OCI-LY1 (cell line): ENCODE measurements at regions not wholly inside any gene's neighbourhood (a gene's known extent, or its start where the extent isn't known, plus 50 kb on each side); places are given as distances from the start of the nearest gene placed in this dataset.

Experiments
- H2AFZ ChIP-seq: fragments of 200-600 bp; sonication (generic), shearing (Covaris generic); 2 replicates; pipeline ENCODE4 v1.6.0; 2014; ENCODE audit warnings: antibody characterized with exemption, mild to moderate bottlenecking, low read length
- H3F3A ChIP-seq: fragments of 200-600 bp; sonication (generic), shearing (Covaris generic); 2 replicates; pipeline ENCODE4 v1.6.0; 2014; ENCODE audit warnings: mild to moderate bottlenecking, antibody characterized with exemption, low read length, moderate library complexity; ENCODE audit not compliant: insufficient read depth
- H3K27ac ChIP-seq: fragments of 200-600 bp; sonication (generic); 2 replicates; pipeline ENCODE4 v1.5.1; 2014; ENCODE audit warnings: low read length, mixed run types, mild to moderate bottlenecking, low read depth; ENCODE audit not compliant: poor library complexity, severe bottlenecking
- H3K27me3 ChIP-seq: fragments of 200-600 bp; sonication (generic); 2 replicates; pipeline ENCODE4 v1.6.0; 2014; ENCODE audit warnings: antibody characterized with exemption, mild to moderate bottlenecking, low read length, moderate library complexity; ENCODE audit not compliant: insufficient read depth
- H3K36me3 ChIP-seq: fragments of 200-600 bp; sonication (generic); 2 replicates; pipeline ENCODE4 v1.6.1; 2014; ENCODE audit warnings: mild to moderate bottlenecking, antibody characterized with exemption, low read length, moderate library complexity, mixed read lengths; ENCODE audit not compliant: insufficient read depth
- H3K4me1 ChIP-seq: fragments of 200-600 bp; sonication (generic); 2 replicates; pipeline ENCODE4 v1.5.1; 2014; ENCODE audit warnings: mild to moderate bottlenecking, low read length, moderate library complexity; ENCODE audit not compliant: insufficient read depth, severe bottlenecking
- H3K4me2 ChIP-seq: fragments of 200-600 bp; sonication (generic), shearing (Covaris generic); 2 replicates; pipeline ENCODE4 v1.6.1; 2014; ENCODE audit warnings: low read length
- H3K4me3 ChIP-seq: fragments of 200-600 bp; sonication (generic); 2 replicates; pipeline ENCODE4 v1.5.1; 2014; ENCODE audit warnings: low read length, low read depth, mild to moderate bottlenecking, mixed read lengths; ENCODE audit not compliant: poor library complexity, severe bottlenecking
- H3K79me2 ChIP-seq: fragments of 200-600 bp; shearing (Covaris generic); 2 replicates; pipeline ENCODE4 v1.6.1; 2016; ENCODE audit warnings: mixed run types, low read length, mixed read lengths; ENCODE audit not compliant: insufficient read depth
- H3K9ac ChIP-seq: fragments of 200-600 bp; sonication (generic), shearing (Covaris generic); 2 replicates; pipeline ENCODE4 v1.6.1; 2014; ENCODE audit warnings: mild to moderate bottlenecking, low read length, mixed read lengths
- H3K9me2 ChIP-seq: fragments of 200-600 bp; sonication (generic), shearing (Covaris generic); 2 replicates; pipeline ENCODE4 v1.6.1; 2014; ENCODE audit warnings: low read depth, mild to moderate bottlenecking, low read length, mixed read lengths
- H3K9me3 ChIP-seq: fragments of 200-600 bp; shearing (Covaris generic); 2 replicates; pipeline ENCODE4 v1.6.1; 2014; ENCODE audit warnings: low read length, mixed read lengths
- H4K20me1 ChIP-seq: fragments of 200-600 bp; sonication (generic), shearing (Covaris generic); 2 replicates; pipeline ENCODE4 v1.6.0; 2016; ENCODE audit warnings: mild to moderate bottlenecking, low read length; ENCODE audit not compliant: insufficient read depth
- EZH2 ChIP-seq: fragments of 200-600 bp; sonication (generic), shearing (Covaris generic); IDR thresholded peaks from 2 replicates; pipeline ENCODE4 v1.8.0; 2017; ENCODE audit warnings: borderline replicate concordance, mixed run types, mild to moderate bottlenecking, antibody characterized with exemption, low read length, moderate library complexity, mixed read lengths
- TF ChIP-seq, protein P1 (sequence below): fragments of 200-600 bp; sonication (generic), shearing (Covaris generic); IDR thresholded peaks from 2 replicates; pipeline ENCODE4 v1.5.1; 2017; ENCODE audit warnings: mild to moderate bottlenecking, antibody characterized with exemption, low read length, moderate library complexity, mixed read lengths

DNA sequence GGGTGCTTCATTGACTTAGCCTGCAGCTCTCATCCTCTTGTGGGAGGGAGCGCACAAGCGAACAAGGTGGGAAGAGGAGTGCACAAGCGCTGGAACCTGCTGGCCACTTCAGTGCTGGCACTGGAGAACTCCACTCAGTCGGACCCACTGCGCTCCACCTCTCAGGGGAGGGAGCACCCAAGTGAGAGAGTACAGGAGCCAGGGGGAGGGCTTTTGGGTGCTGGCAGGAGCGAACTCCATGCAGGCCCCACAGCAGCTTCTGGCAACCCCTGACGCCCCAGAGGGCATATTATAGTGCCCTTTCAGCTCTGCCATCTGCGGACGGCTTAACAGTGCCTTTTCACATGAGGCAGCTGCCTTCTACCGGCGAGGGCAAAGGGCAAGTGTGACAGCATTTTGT lies 774.2 kb upstream of the COX7C start:
- Histone ChIP-seq H3K79me2 (no peaks in the 10 kb centered on the region), H3K9me2 (no peaks in the 10 kb centered on the region), H3K9ac (no peak overlapping the region), H3K4me1 (no peaks in the 10 kb centered on the region), H3K9me3 (no peaks in the 10 kb centered on the region), H3K27me3 (no peaks in the 10 kb centered on the region), H2AFZ (no peak overlapping the region), H3K36me3 (no peaks in the 10 kb centered on the region), H3K4me3 (no peak overlapping the region), H4K20me1 (no peaks in the 10 kb centered on the region), H3K4me2 (no peak overlapping the region), H3K27ac (no peak overlapping the region), H3F3A (no peaks in the 10 kb centered on the region)
- TF ChIP-seq EZH2 = no peak
- TF ChIP-seq, protein P1, sequence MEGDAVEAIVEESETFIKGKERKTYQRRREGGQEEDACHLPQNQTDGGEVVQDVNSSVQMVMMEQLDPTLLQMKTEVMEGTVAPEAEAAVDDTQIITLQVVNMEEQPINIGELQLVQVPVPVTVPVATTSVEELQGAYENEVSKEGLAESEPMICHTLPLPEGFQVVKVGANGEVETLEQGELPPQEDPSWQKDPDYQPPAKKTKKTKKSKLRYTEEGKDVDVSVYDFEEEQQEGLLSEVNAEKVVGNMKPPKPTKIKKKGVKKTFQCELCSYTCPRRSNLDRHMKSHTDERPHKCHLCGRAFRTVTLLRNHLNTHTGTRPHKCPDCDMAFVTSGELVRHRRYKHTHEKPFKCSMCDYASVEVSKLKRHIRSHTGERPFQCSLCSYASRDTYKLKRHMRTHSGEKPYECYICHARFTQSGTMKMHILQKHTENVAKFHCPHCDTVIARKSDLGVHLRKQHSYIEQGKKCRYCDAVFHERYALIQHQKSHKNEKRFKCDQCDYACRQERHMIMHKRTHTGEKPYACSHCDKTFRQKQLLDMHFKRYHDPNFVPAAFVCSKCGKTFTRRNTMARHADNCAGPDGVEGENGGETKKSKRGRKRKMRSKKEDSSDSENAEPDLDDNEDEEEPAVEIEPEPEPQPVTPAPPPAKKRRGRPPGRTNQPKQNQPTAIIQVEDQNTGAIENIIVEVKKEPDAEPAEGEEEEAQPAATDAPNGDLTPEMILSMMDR = no peak

DNA sequence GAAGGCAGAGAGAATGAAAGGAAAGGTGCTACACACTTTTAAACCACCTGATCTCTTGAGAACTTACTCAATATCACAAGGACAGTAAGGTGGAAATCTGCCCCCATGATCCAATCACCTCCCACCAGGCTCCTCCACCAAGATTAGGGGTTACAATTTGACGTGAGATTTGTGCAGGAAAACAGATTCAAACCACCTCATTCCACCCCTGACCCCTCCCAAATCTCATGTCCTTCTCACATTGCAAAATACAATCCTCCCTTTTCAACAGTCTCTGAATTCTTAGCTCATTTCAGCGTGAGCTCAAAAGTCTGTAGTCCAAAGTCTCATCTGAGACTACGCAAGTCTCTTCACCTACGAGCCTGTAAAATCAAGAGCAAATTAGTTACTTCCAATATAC lies 768.3 kb upstream of the COX7C start:
- Histone ChIP-seq H4K20me1 (no peaks in the 10 kb centered on the region), H3K9ac (no peak overlapping the region), H3F3A (no peaks in the 10 kb centered on the region), H3K4me1 (no peaks in the 10 kb centered on the region), H2AFZ (no peak overlapping the region), H3K27me3 (no peaks in the 10 kb centered on the region), H3K79me2 (no peaks in the 10 kb centered on the region), H3K4me2 (no peak overlapping the region), H3K36me3 (no peaks in the 10 kb centered on the region), H3K9me2 (no peaks in the 10 kb centered on the region), H3K4me3 (no peak overlapping the region), H3K9me3 (no peaks in the 10 kb centered on the region), H3K27ac (no peak overlapping the region)
- no peak for TF ChIP-seq EZH2
- TF ChIP-seq, protein P1 = no peak

GRCh38 chr5:85865296-85865695 lies 752.4 kb upstream of the COX7C start:
- H3K27me3 ChIP-seq = no peaks in the 10 kb centered on the region
- H3K4me2 ChIP-seq = no peak overlapping the region
- H3F3A ChIP-seq = no peaks in the 10 kb centered on the region
- H3K9me2 ChIP-seq = no peaks in the 10 kb centered on the region
- H3K79me2 ChIP-seq = no peaks in the 10 kb centered on the region
- H3K4me1 ChIP-seq = no peaks in the 10 kb centered on the region
- H3K36me3 ChIP-seq = no peaks in the 10 kb centered on the region
- no peak overlapping the region for H3K27ac ChIP-seq
- H4K20me1 ChIP-seq = no peaks in the 10 kb centered on the region
- H2AFZ ChIP-seq = no peak overlapping the region
- no peaks in the 10 kb centered on the region for H3K9me3 ChIP-seq
- H3K4me3 ChIP-seq = no peak overlapping the region
- no peak overlapping the region for H3K9ac ChIP-seq
- TF ChIP-seq, protein P1 = no peak
- TF ChIP-seq EZH2 = no peak
